ENCODE measurements at regions not wholly inside any gene's neighbourhood (a gene's known extent, or its start where the extent isn't known, plus 50 kb on each side); places are given as distances from the start of the nearest gene placed in this dataset.

DNA sequence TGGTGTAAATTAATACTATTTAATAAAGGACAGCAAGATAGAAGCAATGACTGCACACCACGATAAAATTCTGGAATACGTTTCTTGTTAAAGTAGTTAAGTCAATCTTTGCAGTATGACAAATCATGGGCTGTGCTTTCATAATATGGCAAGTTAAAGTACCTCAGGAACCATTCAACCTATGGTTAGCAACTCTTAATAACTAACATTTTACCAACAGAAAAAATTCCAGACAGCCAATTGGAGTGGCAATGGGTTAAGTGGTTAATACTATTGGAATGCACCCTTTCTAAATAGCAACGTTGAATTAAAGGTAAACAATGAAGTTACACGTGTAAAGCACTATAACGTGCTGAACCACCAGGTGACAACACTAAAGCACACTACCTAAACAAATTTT lies 72.4 kb upstream of the ZCCHC13 start:
- TF ChIP-seq, protein P1, sequence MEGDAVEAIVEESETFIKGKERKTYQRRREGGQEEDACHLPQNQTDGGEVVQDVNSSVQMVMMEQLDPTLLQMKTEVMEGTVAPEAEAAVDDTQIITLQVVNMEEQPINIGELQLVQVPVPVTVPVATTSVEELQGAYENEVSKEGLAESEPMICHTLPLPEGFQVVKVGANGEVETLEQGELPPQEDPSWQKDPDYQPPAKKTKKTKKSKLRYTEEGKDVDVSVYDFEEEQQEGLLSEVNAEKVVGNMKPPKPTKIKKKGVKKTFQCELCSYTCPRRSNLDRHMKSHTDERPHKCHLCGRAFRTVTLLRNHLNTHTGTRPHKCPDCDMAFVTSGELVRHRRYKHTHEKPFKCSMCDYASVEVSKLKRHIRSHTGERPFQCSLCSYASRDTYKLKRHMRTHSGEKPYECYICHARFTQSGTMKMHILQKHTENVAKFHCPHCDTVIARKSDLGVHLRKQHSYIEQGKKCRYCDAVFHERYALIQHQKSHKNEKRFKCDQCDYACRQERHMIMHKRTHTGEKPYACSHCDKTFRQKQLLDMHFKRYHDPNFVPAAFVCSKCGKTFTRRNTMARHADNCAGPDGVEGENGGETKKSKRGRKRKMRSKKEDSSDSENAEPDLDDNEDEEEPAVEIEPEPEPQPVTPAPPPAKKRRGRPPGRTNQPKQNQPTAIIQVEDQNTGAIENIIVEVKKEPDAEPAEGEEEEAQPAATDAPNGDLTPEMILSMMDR (IDR thresholded peaks at IDR 0.05; ENCODE audit: insufficient read depth, low read length), result no peak
- TF ChIP-seq GABPA (IDR thresholded peaks at IDR 0.05; ENCODE audit: low read depth), result no peak
- no peak for TF ChIP-seq POLR2AphosphoS5 (IDR thresholded peaks at IDR 0.05; ENCODE audit: low read depth)
